SK-N-SH treated with all-trans-retinoic acid at 6 μM for 48 hours (cell line): ENCODE measurements at regions not wholly inside any gene's neighbourhood (a gene's known extent, or its start where the extent isn't known, plus 50 kb on each side); places are given as distances from the start of the nearest gene placed in this dataset.

ENCODE experiments used
- ATAC-seq: fragments of 200-7000 bp; cut with Tn5 transposase; 3 replicates; pipeline ENCODE4 v1.9.1; 2020; ENCODE audit warnings: mild to moderate bottlenecking, moderate library complexity
- ARNTL ChIP-seq: fragments of 450-650 bp; formaldehyde crosslinking; IDR thresholded peaks from 2 replicates; pipeline ENCODE4 v1.5.0; 2020; ENCODE audit warnings: low read depth, mild to moderate bottlenecking, moderate library complexity, borderline replicate concordance
- BACH2 ChIP-seq: fragments of 250-450 bp; sonication (Bioruptor Pico); IDR thresholded peaks from 2 replicates; pipeline ENCODE4 v1.9.0; 2021; ENCODE audit warnings: mild to moderate bottlenecking, borderline replicate concordance
- CREB5 ChIP-seq: fragments of 250-450 bp; sonication (Bioruptor Pico); IDR thresholded peaks from 2 replicates; pipeline ENCODE4 v1.5.1; 2020; ENCODE audit warnings: low read depth, mild to moderate bottlenecking, moderate library complexity
- CSDC2 ChIP-seq: fragments of 250-450 bp; sonication (Bioruptor Pico); IDR thresholded peaks from 2 replicates; pipeline ENCODE4 v1.5.0; 2020; ENCODE audit warnings: mild to moderate bottlenecking, moderate library complexity
- ESRRG ChIP-seq: fragments of 250-450 bp; sonication (Bioruptor Pico); IDR thresholded peaks from 2 replicates; pipeline ENCODE4 v1.6.1; 2021; ENCODE audit warnings: mild to moderate bottlenecking
- GLIS3 ChIP-seq: fragments of 250-450 bp; sonication (Bioruptor Pico); IDR thresholded peaks from 2 replicates; pipeline ENCODE4 v1.5.0; 2020; ENCODE audit warnings: mild to moderate bottlenecking, moderate library complexity
- ISL1 ChIP-seq: fragments of 250-450 bp; sonication (Bioruptor Pico); IDR thresholded peaks from 2 replicates; pipeline ENCODE4 v2.1.2; 2022; ENCODE audit warnings: mild to moderate bottlenecking, moderate library complexity
- OSR1 ChIP-seq: fragments of 250-450 bp; sonication (Bioruptor Pico); IDR thresholded peaks from 2 replicates; pipeline ENCODE4 v1.8.0; 2022; ENCODE audit warnings: moderate library complexity, mild to moderate bottlenecking, inconsistent platforms
- PATZ1 ChIP-seq: fragments of 250-450 bp; sonication (Bioruptor Pico); IDR thresholded peaks from 2 replicates; pipeline ENCODE4 v1.8.0; 2020; ENCODE audit warnings: mild to moderate bottlenecking, moderate library complexity, borderline replicate concordance
- POU6F1 ChIP-seq: fragments of 250-450 bp; sonication (Bioruptor Pico); IDR thresholded peaks from 2 replicates; pipeline ENCODE4 v1.8.0; 2021; ENCODE audit warnings: low read depth, mild to moderate bottlenecking, moderate library complexity, borderline replicate concordance
- RARB ChIP-seq: fragments of 250-450 bp; sonication (Bioruptor Pico); IDR thresholded peaks from 2 replicates; pipeline ENCODE4 v1.8.0; 2021; ENCODE audit warnings: mild to moderate bottlenecking, moderate library complexity
- SNAI2 ChIP-seq: fragments of 250-450 bp; sonication (Bioruptor Pico); IDR thresholded peaks from 2 replicates; pipeline ENCODE4 v1.5.0; 2020; ENCODE audit warnings: mild to moderate bottlenecking, moderate library complexity
- TCF4 ChIP-seq: fragments of 250-450 bp; sonication (Bioruptor Pico); IDR thresholded peaks from 2 replicates; pipeline ENCODE4 v1.8.0; 2021; ENCODE audit warnings: mild to moderate bottlenecking, moderate library complexity, borderline replicate concordance
- TOX ChIP-seq: fragments of 250-450 bp; sonication (Bioruptor Pico); IDR thresholded peaks from 2 replicates; pipeline ENCODE4 v1.8.0; 2021; ENCODE audit warnings: mild to moderate bottlenecking, moderate library complexity, borderline replicate concordance
- TSHZ2 ChIP-seq: fragments of 250-450 bp; sonication (Bioruptor Pico); IDR thresholded peaks from 2 replicates; pipeline ENCODE4 v1.5.0; 2020; ENCODE audit warnings: mild to moderate bottlenecking, moderate library complexity
- ZFP3 ChIP-seq: fragments of 250-450 bp; sonication (Bioruptor Pico); IDR thresholded peaks from 2 replicates; pipeline ENCODE4 v1.5.0; 2020; ENCODE audit warnings: mild to moderate bottlenecking, moderate library complexity
- ZFP30 ChIP-seq: fragments of 450-650 bp; formaldehyde crosslinking; IDR thresholded peaks from 2 replicates; pipeline ENCODE4 v1.5.0; 2022; ENCODE audit warnings: mild to moderate bottlenecking, moderate library complexity
- ZNF565 ChIP-seq: fragments of 450-650 bp; formaldehyde crosslinking; conservative IDR thresholded peaks from 2 replicates; pipeline ENCODE4 v1.5.0; 2020; ENCODE audit warnings: low read depth, mild to moderate bottlenecking, moderate library complexity
- ZNF8 ChIP-seq: fragments of 450-650 bp; formaldehyde crosslinking; IDR thresholded peaks from 2 replicates; pipeline ENCODE4 v1.5.0; 2020; ENCODE audit warnings: mild to moderate bottlenecking, moderate library complexity

- ATAC-seq: no peak
- TF ChIP-seq ZNF8 (CRISPR knock-in tag): no peak
- TF ChIP-seq ISL1 (CRISPR knock-in tag): no peak
- no peak for TF ChIP-seq ARNTL (CRISPR knock-in tag)
- no peak for TF ChIP-seq ZNF565 (CRISPR knock-in tag)
- TF ChIP-seq RARB (CRISPR knock-in tag): no peak
- no peak for TF ChIP-seq TSHZ2
- no peak for TF ChIP-seq TCF4 (CRISPR knock-in tag)
- no peak for TF ChIP-seq ZFP3
- no peak for TF ChIP-seq CSDC2 (CRISPR knock-in tag)
- TF ChIP-seq, all 23 proteins: peak for 0
These were observed 1220.5 kb upstream of the SLC10A2 start for GRCh38 chr13:104286566-104287290.

GRCh38 chr13:104281910-104282309, 1215.7 kb upstream of the SLC10A2 start:
- TF ChIP-seq PATZ1 (no peak), ESRRG (CRISPR knock-in tag) (no peak), CSDC2 (CRISPR knock-in tag) (no peak), TOX (no peak), BACH2 (CRISPR knock-in tag) (no peak), ARNTL (CRISPR knock-in tag) (no peak), ISL1 (CRISPR knock-in tag) (no peak), CREB5 (CRISPR knock-in tag) (no peak), OSR1 (CRISPR knock-in tag) (no peak), TSHZ2 (no peak), ZFP30 (CRISPR knock-in tag) (no peak), GLIS3 (no peak), POU6F1 (CRISPR knock-in tag) (no peak), SNAI2 (CRISPR knock-in tag) (no peak), ZNF565 (CRISPR knock-in tag) (no peak)
- no peak for ATAC-seq

- TF ChIP-seq GLIS3: no peak
- no peak for ATAC-seq
These were observed 1204.5 kb upstream of the SLC10A2 start for GRCh38 chr13:104270731-104271130.
